ENCODE measurements at regions not wholly inside any gene's neighbourhood (a gene's known extent, or its start where the extent isn't known, plus 50 kb on each side); places are given as distances from the start of the nearest gene placed in this dataset.
"Not testable (repeated sequence)": the region's sequence is repeated elsewhere in the genome, so short reads cannot be mapped to it uniquely, and the experiment has no call there.

DNA sequence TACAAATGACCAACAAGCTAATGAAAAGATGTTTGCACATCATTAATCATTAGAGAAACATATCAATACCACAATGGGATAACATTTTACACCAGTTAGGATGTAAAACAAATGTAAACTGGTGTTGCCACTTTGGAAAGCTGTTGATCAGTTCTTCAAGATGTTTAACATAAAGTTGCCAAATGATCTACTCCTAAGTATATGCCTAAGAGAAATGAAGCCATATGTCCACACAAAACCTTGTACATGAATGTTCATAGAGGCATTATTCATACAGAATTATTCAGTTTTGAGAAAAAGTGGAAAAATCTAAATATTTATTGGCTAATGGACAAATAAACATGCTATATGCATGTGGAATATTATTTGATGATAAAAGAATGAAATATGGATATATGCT lies 136.9 kb upstream of the KITLG start:
- Histone ChIP-seq H3K9me2 (no peaks in the 10 kb centered on the region), H3K4me2 (no peak overlapping the region), H3K4me3 (ENCODE audit: low read depth in 2 of 2, low read length in 1 of 2) (no peak overlapping the region), H3K9me3 (no peaks in the 10 kb centered on the region), H3K4me1 (ENCODE audit: control insufficient read depth in 1 of 2, insufficient read depth in 2 of 2, low read depth in 1 of 2, low read length in 1 of 2) (no peaks in the 10 kb centered on the region), H3K27ac (ENCODE audit: low read depth in 2 of 2, low read length in 1 of 2) (no peak overlapping the region), H3K9ac (no peak overlapping the region), H3F3A (replicated peaks; ENCODE audit: insufficient read depth) (no peaks in the 10 kb centered on the region), H2AFZ (ENCODE audit: low read depth) (no peak overlapping the region), H3K36me3 (replicated peaks in 1 of 2; ENCODE audit: control insufficient read depth in 1 of 2, insufficient read depth in 2 of 2, low read length in 1 of 2) (no peaks in the 10 kb centered on the region), H4K20me1 (ENCODE audit: insufficient read depth) (no peaks in the 10 kb centered on the region), H3K27me3 (ENCODE audit: insufficient read depth) (no peaks in the 10 kb centered on the region), H3K79me2 (ENCODE audit: insufficient read depth) (no peaks in the 10 kb centered on the region)
- DNase-seq = no peak
- TF ChIP-seq FOSL2 (IDR thresholded peaks at IDR 0.05; ENCODE audit: borderline replicate concordance, low read depth) = no peak
- ChIA-PET POLR2A (no interaction called here), CTCF (interaction anchor here (1.0 kb wide), 1 partner anchor 14 kb away, joined by 3 read pairs; no protein-coding TSS in a partner anchor)

DNA sequence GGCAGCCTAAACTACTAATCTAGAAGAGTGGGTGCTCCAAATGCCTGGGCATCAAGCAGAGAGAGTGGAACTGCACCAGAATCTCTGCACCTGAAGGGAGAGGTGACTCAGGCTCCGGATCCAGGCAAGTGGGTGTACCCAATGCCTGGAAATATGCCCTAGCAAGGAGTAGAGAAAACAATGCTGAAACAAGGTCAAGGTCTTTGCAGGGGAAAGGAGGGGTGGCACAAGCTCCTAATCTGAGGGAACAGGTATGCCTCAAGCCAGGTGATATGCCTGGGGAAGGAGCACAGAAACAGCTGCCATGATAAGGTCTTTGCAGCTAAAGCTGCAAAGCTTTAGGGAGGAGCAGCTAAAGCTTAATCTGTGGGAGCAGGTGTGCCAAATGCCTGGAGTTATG lies 136.0 kb upstream of the KITLG start:
- Histone ChIP-seq H3K9ac (no peak overlapping the region), H3F3A (replicated peaks; ENCODE audit: insufficient read depth) (no peaks in the 10 kb centered on the region), H4K20me1 (ENCODE audit: insufficient read depth) (no peaks in the 10 kb centered on the region), H2AFZ (ENCODE audit: low read depth) (no peak overlapping the region), H3K4me2 (no peak overlapping the region), H3K4me1 (ENCODE audit: control insufficient read depth in 1 of 2, insufficient read depth in 2 of 2, low read depth in 1 of 2, low read length in 1 of 2) (no peaks in the 10 kb centered on the region), H3K36me3 (replicated peaks in 1 of 2; ENCODE audit: control insufficient read depth in 1 of 2, insufficient read depth in 2 of 2, low read length in 1 of 2) (no peaks in the 10 kb centered on the region), H3K27ac (ENCODE audit: low read depth in 2 of 2, low read length in 1 of 2) (no peak overlapping the region), H3K9me2 (no peaks in the 10 kb centered on the region), H3K79me2 (ENCODE audit: insufficient read depth) (no peaks in the 10 kb centered on the region), H3K27me3 (ENCODE audit: insufficient read depth) (no peaks in the 10 kb centered on the region), H3K9me3 (no peaks in the 10 kb centered on the region), H3K4me3 (ENCODE audit: low read depth in 2 of 2, low read length in 1 of 2) (no peak overlapping the region)
- no peak for TF ChIP-seq RCOR1 (IDR thresholded peaks at IDR 0.05; ENCODE audit: low read length)
- TF ChIP-seq, protein P1, sequence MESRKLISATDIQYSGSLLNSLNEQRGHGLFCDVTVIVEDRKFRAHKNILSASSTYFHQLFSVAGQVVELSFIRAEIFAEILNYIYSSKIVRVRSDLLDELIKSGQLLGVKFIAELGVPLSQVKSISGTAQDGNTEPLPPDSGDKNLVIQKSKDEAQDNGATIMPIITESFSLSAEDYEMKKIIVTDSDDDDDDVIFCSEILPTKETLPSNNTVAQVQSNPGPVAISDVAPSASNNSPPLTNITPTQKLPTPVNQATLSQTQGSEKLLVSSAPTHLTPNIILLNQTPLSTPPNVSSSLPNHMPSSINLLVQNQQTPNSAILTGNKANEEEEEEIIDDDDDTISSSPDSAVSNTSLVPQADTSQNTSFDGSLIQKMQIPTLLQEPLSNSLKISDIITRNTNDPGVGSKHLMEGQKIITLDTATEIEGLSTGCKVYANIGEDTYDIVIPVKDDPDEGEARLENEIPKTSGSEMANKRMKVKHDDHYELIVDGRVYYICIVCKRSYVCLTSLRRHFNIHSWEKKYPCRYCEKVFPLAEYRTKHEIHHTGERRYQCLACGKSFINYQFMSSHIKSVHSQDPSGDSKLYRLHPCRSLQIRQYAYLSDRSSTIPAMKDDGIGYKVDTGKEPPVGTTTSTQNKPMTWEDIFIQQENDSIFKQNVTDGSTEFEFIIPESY (IDR thresholded peaks at IDR 0.05; ENCODE audit: borderline replicate concordance, low read depth) = no peak
- no peak for TF ChIP-seq FOXM1 (IDR thresholded peaks at IDR 0.05; ENCODE audit: low read depth)
- POLR2A ChIA-PET = no interaction called here
- WGBS (ENCODE audit: low lambda C conversion rate) = 50% methylated on average over 1 of the region's 1 CpG
- CTCF ChIA-PET = interaction anchor here (1.0 kb wide), 1 partner anchor 15 kb away, joined by 3 read pairs; no protein-coding TSS in a partner anchor
- DNase-seq = no peak

DNA sequence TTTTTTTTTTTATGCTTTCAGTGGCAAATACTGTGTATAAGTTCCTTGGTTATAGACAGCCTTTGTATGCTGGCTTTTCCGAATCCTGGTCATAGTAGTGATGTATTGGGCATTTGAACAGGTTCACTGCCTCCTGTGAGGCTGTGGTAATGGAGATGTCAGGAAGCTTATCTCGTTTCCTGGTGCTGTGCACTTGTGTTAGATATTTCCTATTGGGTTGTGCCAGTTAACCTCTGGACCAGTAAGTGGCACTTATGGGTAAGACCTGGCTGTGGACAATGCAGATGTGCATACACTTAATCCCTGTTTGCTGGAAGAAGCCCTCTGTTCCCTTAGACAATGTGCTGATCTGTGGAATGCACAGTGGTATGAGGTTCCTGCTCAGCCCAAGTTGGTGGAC lies 135.4 kb upstream of the KITLG start:
- 48% methylated on average over 2 of the region's 2 CpGs for WGBS (ENCODE audit: low lambda C conversion rate)

DNA sequence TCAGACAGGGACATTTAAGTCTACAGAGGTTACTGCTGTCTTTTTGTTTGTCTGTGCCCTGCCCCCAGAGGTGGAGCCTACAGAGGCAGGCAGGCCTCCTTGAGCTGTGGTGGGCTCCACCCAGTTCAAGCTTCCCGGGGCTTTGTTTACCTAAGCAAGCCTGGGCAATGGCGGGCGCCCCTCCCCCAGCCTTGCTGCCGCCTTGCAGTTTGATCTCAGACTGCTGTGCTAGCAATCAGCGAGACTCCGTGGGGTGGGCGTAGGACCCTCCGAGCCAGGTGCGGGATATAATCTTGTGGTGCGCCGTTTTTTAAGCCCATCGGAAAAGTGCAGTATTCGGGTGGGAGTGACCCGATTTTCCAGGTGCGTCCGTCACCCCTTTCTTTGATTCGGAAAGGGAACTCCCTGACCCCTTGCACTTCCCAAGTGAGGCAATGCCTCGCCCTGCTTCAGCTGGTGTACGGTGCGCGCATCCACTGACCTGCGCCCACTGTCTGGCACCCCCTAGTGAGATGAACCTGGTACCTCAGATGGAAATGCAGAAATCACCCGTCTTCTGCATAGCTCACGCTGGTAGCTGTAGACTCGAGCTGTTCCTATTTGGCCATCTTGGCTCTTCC lies 134.1 kb upstream of the KITLG start:
- H4K20me1 ChIP-seq (ENCODE audit: insufficient read depth); H3K9me2 ChIP-seq; H3K9ac ChIP-seq; H3K4me1 ChIP-seq (ENCODE audit: control insufficient read depth in 1 of 2, insufficient read depth in 2 of 2, low read depth in 1 of 2, low read length in 1 of 2); H2AFZ ChIP-seq (ENCODE audit: low read depth); H3K27ac ChIP-seq (ENCODE audit: low read depth in 2 of 2, low read length in 1 of 2); H3K9me3 ChIP-seq; H3K79me2 ChIP-seq (ENCODE audit: insufficient read depth); DNase-seq; H3F3A ChIP-seq (replicated peaks; ENCODE audit: insufficient read depth); H3K36me3 ChIP-seq (replicated peaks in 1 of 2; ENCODE audit: control insufficient read depth in 1 of 2, insufficient read depth in 2 of 2, low read length in 1 of 2); H3K4me2 ChIP-seq; CTCF ChIA-PET; POLR2A ChIA-PET; H3K27me3 ChIP-seq (ENCODE audit: insufficient read depth); H3K4me3 ChIP-seq (ENCODE audit: low read depth in 2 of 2, low read length in 1 of 2): not testable (repeated sequence)
- WGBS (ENCODE audit: low lambda C conversion rate) = 91% methylated on average over 14 of the region's 25 CpGs

More for the DNA sequence above, 135.4 kb upstream of the KITLG start:
- no peak for DNase-seq
- no peaks in the 10 kb centered on the region for H3K79me2 ChIP-seq (ENCODE audit: insufficient read depth)
- no peak overlapping the region for H3K4me3 ChIP-seq (ENCODE audit: low read depth in 2 of 2, low read length in 1 of 2)
- H3K4me1 ChIP-seq (ENCODE audit: control insufficient read depth in 1 of 2, insufficient read depth in 2 of 2, low read depth in 1 of 2, low read length in 1 of 2) = no peaks in the 10 kb centered on the region
- POLR2A ChIA-PET = no interaction called here
- TF ChIP-seq RFX5 (IDR thresholded peaks at IDR 0.05; ENCODE audit: low read length) (no peak), RXRA (IDR thresholded peaks at IDR 0.05; ENCODE audit: borderline replicate concordance, low read depth) (no peak), RAD21 (IDR thresholded peaks at IDR 0.05; ENCODE audit: low read length) (no peak), YY1 (IDR thresholded peaks at IDR 0.05; ENCODE audit: low read depth) (no peak), TAF1 (IDR thresholded peaks at IDR 0.05; ENCODE audit: borderline replicate concordance, low read depth, low read length) (no peak), FOXM1 (IDR thresholded peaks at IDR 0.05; ENCODE audit: low read depth) (no peak), SIN3A (IDR thresholded peaks at IDR 0.05; ENCODE audit: borderline replicate concordance, low read depth, low read length) (no peak), CHD2 (IDR thresholded peaks at IDR 0.05; ENCODE audit: low read length, partially characterized antibody) (no peak), NRF1 (IDR thresholded peaks at IDR 0.05; ENCODE audit: low read depth, low read length) (no peak)
- TF ChIP-seq, protein P2, sequence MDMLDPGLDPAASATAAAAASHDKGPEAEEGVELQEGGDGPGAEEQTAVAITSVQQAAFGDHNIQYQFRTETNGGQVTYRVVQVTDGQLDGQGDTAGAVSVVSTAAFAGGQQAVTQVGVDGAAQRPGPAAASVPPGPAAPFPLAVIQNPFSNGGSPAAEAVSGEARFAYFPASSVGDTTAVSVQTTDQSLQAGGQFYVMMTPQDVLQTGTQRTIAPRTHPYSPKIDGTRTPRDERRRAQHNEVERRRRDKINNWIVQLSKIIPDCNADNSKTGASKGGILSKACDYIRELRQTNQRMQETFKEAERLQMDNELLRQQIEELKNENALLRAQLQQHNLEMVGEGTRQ (IDR thresholded peaks at IDR 0.05; ENCODE audit: borderline replicate concordance, low read depth, low read length) = no peak
- TF ChIP-seq, protein P1 (IDR thresholded peaks at IDR 0.05; ENCODE audit: borderline replicate concordance, low read depth) = no peak
- no peak overlapping the region for H2AFZ ChIP-seq (ENCODE audit: low read depth)
- CTCF ChIA-PET = no interaction called here
- H3K9me3 ChIP-seq = no peaks in the 10 kb centered on the region
- H3K36me3 ChIP-seq (replicated peaks in 1 of 2; ENCODE audit: control insufficient read depth in 1 of 2, insufficient read depth in 2 of 2, low read length in 1 of 2) = no peaks in the 10 kb centered on the region
- no peak overlapping the region for H3K4me2 ChIP-seq
- H3K9me2 ChIP-seq = no peaks in the 10 kb centered on the region
- H4K20me1 ChIP-seq (ENCODE audit: insufficient read depth) = no peaks in the 10 kb centered on the region
- no peak overlapping the region for H3K27ac ChIP-seq (ENCODE audit: low read depth in 2 of 2, low read length in 1 of 2)
- no peak overlapping the region for H3K9ac ChIP-seq
- no peaks in the 10 kb centered on the region for H3F3A ChIP-seq (replicated peaks; ENCODE audit: insufficient read depth)
- no peaks in the 10 kb centered on the region for H3K27me3 ChIP-seq (ENCODE audit: insufficient read depth)
